ENCODE measurements at regions not wholly inside any gene's neighbourhood (a gene's known extent, or its start where the extent isn't known, plus 50 kb on each side); places are given as distances from the start of the nearest gene placed in this dataset.

DNA sequence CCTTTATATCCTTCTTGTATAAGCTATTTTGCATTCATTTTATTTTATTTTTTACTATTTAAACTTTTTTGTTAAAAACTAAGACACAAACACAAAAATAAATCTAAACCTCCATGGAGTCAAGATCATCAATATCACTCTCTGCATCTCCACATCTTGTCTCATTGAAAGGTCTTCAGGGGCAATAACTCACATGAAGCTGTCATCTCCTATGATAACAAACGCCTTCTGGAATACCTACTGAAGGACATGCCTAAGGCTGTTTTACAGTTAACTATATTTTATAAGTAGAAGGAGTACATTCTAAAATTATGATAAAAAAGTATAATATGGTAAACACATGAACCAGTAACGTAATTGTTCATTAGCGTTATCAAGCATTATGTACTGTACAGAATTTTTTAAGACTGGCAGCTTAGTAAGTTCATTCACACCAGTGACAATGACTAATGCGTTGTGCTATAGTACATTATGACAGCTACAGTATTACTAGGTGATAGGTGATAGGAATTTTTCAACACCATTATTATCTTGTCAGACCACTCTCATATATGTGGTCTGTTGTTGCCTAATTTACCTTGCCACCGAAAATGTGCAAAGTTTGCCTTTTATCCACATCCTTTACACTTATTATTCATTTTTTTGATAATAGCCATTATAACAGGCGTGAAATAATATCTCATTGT is 390.7 kb upstream of the SLITRK1 start:
- no peak for DNase-seq

DNA sequence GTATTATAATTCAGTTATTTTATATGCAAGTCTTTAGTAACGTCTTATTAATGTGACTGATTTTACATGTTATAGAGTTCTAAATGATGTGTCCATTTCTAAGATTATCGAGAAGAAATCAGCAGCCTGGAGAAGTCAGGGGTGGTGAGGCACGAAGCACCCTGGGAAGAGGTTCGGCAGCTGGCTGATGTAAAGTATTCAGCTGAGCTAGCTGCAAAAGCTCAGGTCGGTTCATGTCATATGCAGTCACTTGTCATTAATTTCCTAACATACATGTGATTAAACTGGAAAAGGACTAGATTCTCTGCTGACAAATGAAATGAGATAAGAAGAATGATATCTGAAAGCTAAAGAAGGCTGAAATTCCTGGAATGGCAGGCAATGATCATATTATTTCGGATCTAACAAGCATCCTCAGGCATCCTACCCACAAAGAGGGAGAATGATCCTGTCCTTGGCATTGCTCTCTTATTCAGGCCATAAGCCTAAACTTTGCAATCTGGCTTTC is 383.0 kb upstream of the SLITRK1 start:
- no peak for DNase-seq

DNA sequence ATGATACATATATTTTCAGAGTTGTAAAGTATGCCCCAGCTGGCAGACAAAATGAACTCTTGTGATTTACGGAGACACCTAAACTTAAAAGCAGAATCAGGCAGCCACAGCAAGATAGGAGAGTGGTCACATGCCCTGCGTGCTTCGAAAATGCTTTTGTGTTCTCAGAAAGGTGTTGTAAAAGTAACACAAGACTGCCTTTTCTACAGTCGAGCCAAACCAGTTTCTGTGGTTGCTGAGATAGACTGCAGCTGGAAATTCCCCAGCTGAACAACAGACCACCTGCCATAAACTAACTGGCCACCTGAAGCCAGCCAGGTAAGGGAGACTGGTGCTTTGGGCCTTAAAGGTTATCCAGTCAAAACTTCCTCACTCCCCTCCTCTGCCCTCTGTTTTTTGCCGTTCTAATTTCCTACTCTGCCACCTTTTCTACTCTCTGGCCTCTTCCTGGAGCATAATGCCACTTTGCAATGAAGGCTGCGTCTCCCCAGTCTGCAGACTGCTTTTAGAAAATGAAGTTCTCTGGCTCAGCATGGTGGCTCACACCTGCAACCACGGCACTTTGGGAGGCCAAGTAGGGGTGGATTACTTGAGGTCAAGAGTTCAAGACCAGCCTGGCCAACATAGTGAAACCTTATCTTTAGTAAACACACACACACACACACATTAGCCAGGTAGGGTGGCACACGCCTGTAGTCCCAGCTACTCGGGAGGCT is 381.2 kb upstream of the SLITRK1 start:
- DNase-seq = no peak

DNA sequence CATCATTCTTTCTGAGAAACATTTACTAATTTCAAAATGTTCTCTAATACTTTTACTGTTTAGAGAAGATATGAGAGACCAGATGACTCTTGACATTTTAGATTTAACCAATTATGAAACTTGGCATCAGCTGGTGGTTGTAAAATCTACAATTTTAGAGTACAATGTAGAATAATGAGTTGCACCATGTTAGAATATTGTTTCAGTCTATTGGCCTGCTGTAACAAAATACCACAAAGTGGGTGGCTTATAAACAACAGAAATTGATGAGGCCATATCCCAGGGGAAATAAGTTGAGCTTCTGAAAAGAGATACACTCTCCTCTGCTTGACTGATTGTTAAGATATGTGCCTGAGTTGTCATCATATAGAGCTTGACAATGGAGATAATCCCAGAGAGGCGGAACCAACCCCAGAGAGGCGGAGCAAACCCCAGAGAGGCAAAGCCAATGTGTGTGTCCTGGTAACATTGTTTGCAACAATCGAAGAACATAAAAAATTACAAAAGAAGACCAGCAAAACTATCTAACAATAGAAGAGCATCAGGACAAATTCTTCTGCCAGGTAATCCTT is 373.0 kb upstream of the SLITRK1 start:
- no peak for DNase-seq

DNA sequence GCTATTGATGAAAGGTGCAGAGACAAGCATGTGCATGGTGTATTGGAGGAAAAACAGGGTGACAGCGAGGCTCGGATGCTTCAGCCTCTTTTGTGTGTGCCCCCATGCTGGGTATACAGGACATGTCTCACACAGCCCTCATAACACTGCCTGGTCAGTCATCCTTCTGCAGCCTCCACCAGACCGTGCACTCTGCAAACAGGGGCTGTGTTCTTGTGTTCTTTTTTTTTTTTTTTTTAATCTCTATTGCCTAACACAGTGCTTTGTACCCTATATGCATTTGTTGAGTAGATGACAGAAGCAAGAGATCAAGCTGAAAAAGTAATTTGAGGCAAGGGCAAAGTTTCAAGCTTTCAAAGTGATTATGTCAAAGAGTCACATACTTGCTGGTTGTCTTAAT is 367.2 kb upstream of the SLITRK1 start:
- no peak for DNase-seq

DNA sequence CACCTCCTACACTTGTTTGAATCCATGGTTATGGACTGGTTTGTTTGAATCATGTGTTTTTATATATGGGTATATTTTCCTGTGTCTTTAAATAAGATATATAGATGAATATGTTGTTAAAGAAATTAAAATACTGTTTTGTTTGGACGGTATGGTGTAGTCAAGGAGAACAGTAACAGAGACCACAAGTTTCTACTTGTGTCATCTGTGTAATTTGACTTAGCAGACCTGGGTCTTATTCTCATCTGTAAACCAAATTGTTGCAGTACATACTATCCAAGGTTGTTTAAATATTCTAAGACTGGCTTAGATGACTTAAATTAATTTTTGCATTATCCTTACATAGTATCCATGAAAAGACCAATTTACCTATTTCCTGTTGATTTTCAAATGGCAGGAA is 361.1 kb upstream of the SLITRK1 start:
- DNase-seq = no peak

DNA sequence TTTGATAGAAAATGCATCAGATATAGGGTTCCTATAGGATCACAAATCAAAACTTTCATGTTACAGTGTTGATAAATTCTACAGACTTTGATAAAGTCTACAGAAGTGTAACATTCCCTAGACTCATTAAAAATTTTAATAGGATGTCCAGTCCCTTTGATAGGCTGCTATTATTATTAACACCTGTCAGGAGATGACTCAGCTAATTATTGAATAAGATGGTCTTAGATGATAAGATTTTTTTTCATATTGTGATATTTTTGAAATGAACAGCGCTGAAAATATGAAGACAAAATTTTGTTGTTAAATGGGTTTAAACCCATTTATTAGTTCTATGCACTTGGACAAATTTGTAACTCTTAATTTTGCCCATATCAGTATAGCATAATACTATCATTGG is 356.8 kb upstream of the SLITRK1 start:
- no peak for DNase-seq

DNA sequence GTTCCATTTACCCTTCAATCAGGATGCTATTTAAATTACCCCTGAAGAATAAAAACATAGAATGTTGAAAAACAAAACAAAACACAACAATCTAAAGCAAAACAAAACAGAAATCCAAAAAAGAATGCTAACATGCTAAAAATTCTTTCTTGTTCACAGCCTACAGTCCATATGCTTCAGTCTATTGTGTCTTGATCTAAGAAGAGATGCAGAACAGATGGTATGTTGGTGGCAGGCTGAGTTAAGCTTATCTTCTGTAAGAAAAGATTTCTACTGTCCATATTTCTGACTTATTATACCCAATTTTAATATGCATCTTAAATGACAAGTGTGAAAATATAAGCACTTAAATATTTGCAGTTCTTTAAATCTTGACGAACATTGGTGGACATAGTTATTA is 356.1 kb upstream of the SLITRK1 start:
- DNase-seq = no peak

DNA sequence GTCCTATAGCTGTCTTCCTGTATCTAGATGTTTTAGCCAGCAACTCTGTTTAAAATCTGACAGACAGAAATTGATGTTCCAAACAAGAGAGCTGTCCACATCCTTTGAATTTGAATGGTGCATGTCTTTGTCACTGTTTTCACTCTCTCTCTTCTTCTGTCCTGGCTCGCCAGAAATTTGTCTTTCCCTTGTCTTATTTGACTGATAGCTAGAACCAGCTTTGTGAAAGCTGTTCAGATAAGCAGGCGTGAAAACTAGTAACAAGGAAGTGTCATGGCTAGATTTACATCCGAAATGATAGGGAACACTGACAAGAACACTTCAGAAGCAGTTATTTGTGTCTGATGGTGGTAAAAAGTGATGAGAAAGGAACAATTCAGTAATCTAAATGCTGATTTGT is 354.9 kb upstream of the SLITRK1 start:
- no peak for DNase-seq

DNA sequence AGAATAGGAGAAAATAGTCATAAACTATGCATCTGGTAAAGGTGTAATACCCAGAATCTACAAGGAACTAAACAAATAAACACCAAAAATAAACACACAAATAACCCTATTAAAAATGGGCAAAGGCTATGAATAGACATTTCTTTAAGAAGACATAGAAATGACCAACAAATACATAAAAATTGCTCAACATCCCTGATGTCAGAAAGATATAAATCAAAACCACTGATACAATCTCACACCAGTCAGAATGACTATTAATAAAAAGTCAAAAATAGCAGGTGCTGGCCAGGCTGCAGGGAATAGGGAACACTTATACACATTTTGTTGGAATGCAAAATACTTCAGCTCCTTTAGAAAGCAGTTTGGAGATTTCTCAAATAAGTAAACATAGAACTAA is 352.1 kb upstream of the SLITRK1 start:
- DNase-seq = no peak

DNA sequence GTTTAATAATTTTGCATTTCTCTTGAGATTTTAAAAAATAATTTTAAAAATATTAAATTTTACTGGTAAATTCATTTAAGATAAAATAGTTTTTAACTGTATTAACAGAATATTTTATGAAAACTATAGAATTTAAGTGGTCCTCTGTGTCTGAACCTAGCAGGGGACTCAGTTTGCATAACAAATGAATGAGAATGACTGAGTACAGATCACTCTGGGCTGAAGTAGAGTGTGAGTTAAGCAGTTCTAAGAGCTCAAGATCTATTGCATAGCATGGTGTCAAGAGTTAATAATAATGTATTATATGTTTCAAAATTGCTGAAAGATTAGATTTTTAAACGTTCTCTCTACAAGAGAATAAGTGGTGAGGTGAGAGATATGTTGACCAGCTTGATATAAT is 348.3 kb upstream of the SLITRK1 start:
- DNase-seq = no peak

DNA sequence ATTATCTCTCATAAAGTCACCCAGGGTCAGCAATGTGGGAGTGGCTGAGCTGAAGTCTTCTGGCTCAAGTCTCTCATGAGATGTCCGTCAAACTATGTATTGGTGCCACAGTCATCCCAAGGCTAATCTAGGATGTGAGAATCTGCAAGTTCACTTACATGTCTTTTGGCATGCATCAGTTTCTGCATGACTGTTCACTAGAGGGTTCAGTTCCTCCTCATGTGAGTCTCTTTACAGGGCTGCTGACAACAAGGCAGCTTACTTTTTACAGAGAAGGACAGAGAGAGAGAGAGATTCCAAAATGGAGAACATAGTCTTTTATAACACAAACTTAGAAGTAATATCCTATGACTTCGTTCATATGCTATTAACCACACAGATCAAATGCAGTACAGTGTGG is 328.8 kb upstream of the SLITRK1 start:
- no peak for DNase-seq

DNA sequence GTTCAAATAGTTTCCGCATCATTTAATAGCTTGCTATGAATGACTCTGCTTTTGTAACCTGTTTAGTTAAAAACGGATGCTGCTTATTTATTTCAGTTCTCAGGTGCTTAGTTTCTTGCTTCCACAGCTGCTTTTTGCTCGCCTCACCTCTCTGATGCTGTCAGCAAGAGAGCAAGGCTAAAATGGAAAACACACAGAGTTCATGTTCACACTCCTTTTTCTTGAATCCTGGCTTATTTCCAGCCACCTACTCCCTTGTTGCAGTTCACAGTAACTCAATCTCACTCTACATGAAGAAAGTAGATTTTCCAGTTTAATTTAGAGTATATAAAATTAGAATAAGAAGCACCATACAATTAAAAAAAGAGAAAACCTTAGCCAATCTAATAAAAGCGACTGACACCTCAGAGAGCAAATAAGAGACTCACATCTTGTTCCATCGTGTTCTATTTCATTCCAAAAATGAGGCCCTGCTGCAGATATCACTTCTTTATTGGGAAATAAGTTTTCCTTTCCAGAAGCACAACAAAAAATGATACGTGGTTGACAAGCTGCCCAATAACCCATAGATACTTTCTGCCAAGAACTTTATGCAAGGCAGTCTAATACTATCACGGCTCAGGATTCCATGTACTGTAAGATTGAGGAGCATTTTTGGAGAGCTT is 326.1 kb upstream of the SLITRK1 start:
- DNase-seq = no peak

DNA sequence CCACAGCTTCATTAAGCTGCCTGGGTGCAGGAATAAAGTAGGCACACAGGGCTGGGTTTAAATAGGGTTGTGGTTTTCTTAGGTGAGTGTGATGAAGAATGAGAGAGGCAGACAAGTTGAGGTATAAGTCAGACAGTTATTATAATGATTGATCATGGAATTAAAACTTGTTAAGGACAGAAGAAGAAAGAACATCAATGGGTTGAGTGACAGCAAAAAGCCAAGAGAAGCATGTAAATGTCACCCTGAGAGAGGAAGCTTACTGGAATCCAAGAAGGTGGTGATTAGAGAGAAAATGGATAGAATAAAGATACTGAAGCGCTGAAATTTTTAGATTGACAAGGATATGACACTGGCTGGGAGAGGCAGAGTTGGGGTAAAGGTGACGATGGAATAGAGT is 325.2 kb upstream of the SLITRK1 start:
- no peak for DNase-seq

DNA sequence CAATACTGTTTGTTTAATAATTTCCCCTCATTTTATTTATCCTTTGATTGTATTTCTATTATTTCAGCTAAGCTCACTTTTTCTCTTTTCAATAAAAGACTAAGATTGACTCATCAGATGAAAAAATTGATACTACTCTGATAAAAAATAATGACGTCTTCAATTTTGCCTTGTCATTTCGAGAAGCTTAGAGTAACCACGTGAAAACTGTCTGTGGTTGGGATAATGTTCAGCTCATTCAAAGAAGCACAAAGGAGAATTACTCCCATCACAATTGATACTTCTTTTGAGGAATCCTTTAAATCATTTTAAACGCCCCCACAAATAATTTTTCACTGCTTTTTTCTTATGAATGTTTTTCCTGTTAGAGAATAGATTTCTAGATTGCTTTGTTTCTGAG is 318.7 kb upstream of the SLITRK1 start:
- no peak for DNase-seq

DNA sequence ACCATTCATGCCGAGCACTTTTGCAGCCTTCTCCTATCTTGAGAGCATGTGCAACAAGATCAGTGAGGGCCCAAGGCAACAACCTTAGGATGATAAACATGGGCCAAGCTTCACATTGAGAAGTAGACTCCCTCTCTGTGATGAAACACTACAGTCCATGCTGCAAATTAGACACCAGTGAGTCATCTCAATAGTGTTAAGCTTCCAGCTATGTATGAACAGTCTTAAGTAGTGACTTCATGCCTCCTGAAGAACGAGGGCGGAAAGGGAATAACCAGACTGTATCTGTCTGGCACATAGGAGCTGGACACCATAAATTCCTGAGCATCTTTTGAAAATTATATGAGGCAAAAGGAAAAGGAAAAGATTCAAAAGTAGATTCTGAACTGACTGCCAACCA is 309.9 kb upstream of the SLITRK1 start:
- DNase-seq = no peak

DNA sequence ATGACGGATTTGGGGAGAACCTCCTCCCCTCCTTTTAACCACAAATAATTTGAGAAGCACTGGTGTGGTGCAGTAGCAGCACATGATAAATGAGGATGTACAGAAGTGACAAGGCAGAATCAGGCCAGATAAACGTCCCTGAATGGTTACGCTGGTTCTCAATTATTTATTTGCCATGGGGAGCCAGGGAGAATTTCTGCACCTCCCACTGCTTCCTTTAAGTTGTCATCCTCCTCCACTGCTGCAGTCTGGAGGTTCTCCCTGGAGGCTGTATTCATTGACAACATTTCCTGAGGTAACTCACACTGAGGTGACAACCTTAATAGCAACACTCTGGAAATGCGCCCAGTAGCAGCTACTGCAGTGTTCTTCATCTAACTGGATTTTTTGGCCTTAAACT is 308.9 kb upstream of the SLITRK1 start:
- no peak for DNase-seq

DNA sequence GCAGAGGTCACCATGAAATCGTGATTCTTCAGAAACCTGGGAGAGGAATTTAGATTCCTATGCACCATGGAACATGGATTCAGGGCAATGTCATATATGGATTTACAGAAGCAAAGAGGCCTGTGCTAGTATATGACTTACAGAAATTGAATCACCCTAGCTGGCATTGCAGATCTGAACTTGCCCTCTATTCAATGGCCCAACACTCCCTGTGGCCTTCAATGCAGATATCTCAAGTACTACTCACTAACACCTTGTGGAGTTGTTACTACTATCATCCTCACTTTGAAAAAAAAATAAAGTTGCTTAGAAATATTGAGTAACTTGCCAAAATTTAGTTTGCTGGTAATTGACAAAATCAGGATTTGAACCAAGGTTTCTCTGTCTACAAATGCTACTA is 305.4 kb upstream of the SLITRK1 start:
- no peak for DNase-seq

DNA sequence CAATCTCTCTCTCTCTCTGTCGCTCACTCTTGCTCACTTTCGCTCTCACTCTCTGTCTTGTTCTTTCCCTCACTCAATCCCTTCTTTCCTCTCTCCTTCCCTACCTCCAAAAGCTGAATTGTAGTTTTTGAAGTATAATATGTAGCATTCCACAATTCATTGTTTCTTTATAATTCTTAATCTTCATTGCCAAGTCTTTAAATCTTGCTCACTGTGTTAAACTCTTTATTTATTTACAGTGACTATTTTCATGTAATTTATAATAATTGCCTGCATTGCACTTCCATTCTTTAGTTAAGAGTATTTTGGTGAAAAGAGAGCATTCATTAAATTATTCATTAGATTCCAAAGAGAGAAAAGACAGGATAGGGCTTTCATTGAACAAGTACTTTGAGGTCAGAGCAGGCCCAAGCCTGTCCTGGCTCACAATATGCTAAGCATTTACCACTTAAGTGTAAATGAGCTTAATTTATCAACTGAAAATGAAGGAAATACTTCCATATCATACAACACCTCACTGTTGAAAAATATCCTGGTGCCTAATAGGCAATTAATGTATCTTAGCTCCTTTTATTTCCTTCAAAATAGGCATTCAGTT is 257.4 kb upstream of the SLITRK1 start:
- no peak for DNase-seq

DNA sequence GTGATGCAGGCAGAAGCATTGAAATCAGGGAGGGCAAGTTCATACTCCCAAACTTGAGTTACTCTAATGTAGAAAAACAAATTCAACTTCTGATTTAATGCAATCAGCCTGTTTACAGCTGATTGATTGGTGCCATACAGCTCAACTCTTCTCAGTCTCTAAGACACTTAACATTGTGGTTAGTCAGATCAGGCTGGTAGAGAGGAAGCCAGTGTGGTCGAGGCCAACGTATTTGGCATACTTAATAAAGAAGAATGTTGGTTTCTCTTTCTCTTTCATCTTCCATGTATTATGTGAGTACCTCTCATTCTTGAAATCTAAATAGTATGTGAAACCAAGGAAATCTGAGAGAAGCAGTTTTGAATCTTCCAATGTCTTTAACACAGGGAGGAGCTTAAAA is 255.0 kb upstream of the SLITRK1 start:
- no peak for DNase-seq

DNA sequence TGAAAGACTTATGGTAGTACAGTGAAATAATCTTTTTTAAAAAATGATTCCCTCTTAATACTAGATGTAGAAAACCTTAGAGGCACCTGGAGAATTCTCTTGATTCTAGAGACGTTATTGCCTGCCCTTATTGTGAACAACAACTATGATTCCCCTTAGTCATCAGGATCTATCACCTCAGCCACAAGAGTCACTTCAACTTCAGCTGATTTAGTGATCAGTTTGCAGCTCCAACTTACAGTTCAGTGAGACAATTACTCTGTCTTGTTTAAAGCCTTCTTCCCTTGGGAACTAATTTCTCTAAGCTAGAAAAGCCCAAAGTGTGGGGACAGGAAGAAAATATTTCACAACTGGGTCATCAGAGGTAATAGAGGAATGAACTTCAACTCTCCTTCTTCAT is 254.3 kb upstream of the SLITRK1 start:
- no peak for DNase-seq

DNA sequence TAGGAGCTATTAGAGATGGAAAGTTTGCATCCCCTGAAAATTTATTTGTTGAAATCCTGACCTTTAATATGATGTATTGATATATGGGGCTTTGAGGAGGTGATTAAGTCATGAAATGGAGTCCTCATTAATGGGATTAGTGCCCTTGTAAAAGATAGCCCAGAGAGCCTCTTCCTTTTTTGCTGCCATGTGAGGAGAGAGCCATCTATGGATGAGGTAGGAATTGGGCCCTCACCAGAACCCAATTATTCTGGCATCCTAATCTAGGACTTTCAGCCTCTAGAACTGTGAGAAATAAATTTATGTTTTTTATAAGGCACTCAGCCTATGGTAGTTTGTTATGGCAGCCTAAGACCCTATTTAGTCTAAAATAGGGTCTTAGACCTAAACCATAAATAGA is 250.2 kb upstream of the SLITRK1 start:
- no peak for DNase-seq

DNA sequence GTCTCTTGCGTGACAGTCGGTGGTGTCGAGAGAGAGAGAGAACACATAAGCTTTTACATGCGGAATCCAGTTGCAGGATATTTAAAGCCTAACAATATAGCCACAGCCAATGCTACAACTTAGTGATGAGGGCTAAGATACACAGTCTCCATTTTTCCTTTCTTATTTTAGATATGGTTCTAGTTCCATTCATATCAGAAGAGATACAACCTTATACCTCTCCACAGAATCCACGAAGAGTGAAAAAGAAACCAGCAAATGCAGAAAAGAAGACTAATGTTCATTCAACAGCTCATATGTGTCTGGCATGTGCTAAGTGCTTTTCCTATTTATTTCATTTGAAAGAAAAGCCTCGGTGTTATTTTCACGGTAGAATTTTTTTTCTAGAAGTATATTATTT is 249.0 kb upstream of the SLITRK1 start:
- no peak for DNase-seq

Measured in right kidney (tissue), 1 donor.